Smooth muscle cell (in vitro differentiated cells): ENCODE measurements at regions not wholly inside any gene's neighbourhood (a gene's known extent, or its start where the extent isn't known, plus 50 kb on each side); places are given as distances from the start of the nearest gene placed in this dataset.

Source experiments
- DNase-seq: peaks from one replicate; lab custom pipeline; 2025; ENCODE audit not compliant: unreplicated experiment; lab: John Stamatoyannopoulos, UW
- H2AFZ ChIP-seq: fragments of 200-600 bp; sonication (generic); 2 replicates; pipeline ENCODE4 v1.6.0; 2016; ENCODE audit warnings: antibody characterized with exemption, low read depth, mild to moderate bottlenecking
- H3F3A ChIP-seq: fragments of 200-600 bp; sonication (generic); 2 replicates; pipeline ENCODE4 v1.6.0; 2017; ENCODE audit warnings: antibody characterized with exemption, low read depth
- H3K27ac ChIP-seq: fragments of 200-600 bp; sonication (generic); 2 replicates; pipeline ENCODE4 v1.5.1; 2016; ENCODE audit warnings: low read depth, mild to moderate bottlenecking
- H3K27me3 ChIP-seq: fragments of 200-600 bp; sonication (generic); 2 replicates; pipeline ENCODE4 v1.6.1; 2016; ENCODE audit warnings: low read depth, mild to moderate bottlenecking
- H3K36me3 ChIP-seq: fragments of 200-600 bp; sonication (generic); 2 replicates; pipeline ENCODE4 v1.5.1; 2016; ENCODE audit warnings: low read depth
- H3K4me1 ChIP-seq: fragments of 200-600 bp; sonication (generic); 2 replicates; pipeline ENCODE4 v1.5.1; 2016; ENCODE audit warnings: low read depth
- H3K4me2 ChIP-seq: fragments of 200-600 bp; sonication (generic); 2 replicates; pipeline ENCODE4 v1.6.0; 2016; ENCODE audit warnings: mild to moderate bottlenecking
- H3K4me3 ChIP-seq: fragments of 200-600 bp; sonication (generic); 2 replicates; pipeline ENCODE4 v1.5.1; 2016; ENCODE audit warnings: mild to moderate bottlenecking
- H3K79me2 ChIP-seq: fragments of 200-600 bp; sonication (generic); 2 replicates; pipeline ENCODE4 v1.6.0; 2016; ENCODE audit warnings: low read depth, mild to moderate bottlenecking
- H3K9ac ChIP-seq: fragments of 200-600 bp; sonication (generic); 2 replicates; pipeline ENCODE4 v1.6.0; 2016; ENCODE audit warnings: low read depth
- H3K9me3 ChIP-seq: fragments of 200-600 bp; sonication (generic); replicated peaks from 2 replicates; pipeline ENCODE4 v1.5.1; 2016; ENCODE audit warnings: low read depth
- H4K20me1 ChIP-seq: fragments of 200-600 bp; sonication (generic); 2 replicates; pipeline ENCODE4 v1.6.0; 2016; ENCODE audit warnings: low read depth
- WGBS: methylation state at CpG from one replicate; pipeline ENCODE4 v1.1.7; 2016; ENCODE audit warnings: low lambda C conversion rate; 5-methylcytosine and 5-hydroxymethylcytosine counted together
- TF ChIP-seq, protein P1 (sequence below): fragments of 200-600 bp; sonication (generic); IDR thresholded peaks from 2 replicates; pipeline ENCODE4 v1.5.1; 2017; ENCODE audit warnings: borderline replicate concordance, mild to moderate bottlenecking, antibody characterized with exemption; ENCODE audit not compliant: insufficient read depth, poor library complexity, severe bottlenecking

- TF ChIP-seq, protein P1, sequence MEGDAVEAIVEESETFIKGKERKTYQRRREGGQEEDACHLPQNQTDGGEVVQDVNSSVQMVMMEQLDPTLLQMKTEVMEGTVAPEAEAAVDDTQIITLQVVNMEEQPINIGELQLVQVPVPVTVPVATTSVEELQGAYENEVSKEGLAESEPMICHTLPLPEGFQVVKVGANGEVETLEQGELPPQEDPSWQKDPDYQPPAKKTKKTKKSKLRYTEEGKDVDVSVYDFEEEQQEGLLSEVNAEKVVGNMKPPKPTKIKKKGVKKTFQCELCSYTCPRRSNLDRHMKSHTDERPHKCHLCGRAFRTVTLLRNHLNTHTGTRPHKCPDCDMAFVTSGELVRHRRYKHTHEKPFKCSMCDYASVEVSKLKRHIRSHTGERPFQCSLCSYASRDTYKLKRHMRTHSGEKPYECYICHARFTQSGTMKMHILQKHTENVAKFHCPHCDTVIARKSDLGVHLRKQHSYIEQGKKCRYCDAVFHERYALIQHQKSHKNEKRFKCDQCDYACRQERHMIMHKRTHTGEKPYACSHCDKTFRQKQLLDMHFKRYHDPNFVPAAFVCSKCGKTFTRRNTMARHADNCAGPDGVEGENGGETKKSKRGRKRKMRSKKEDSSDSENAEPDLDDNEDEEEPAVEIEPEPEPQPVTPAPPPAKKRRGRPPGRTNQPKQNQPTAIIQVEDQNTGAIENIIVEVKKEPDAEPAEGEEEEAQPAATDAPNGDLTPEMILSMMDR: no peak
- Histone ChIP-seq H3K27me3 (no peaks in the 10 kb centered on the region), H3K4me1 (no peaks in the 10 kb centered on the region), H3K36me3 (no peaks in the 10 kb centered on the region), H3K27ac (no peak overlapping the region), H4K20me1 (no peaks in the 10 kb centered on the region), H3K79me2 (no peaks in the 10 kb centered on the region), H3K4me2 (no peak overlapping the region), H2AFZ (no peak overlapping the region), H3K9me3 (no peaks in the 10 kb centered on the region), H3F3A (no peaks in the 10 kb centered on the region), H3K9ac (no peak overlapping the region), H3K4me3 (no peak overlapping the region)
- 84% methylated on average over 3 of the region's 3 CpGs for WGBS
- DNase-seq: no peak
Measured at GRCh38 chrX:81414630-81415029, 212.7 kb downstream of the SH3BGRL start.
